ENCODE measurements at regions not wholly inside any gene's neighbourhood (a gene's known extent, or its start where the extent isn't known, plus 50 kb on each side); places are given as distances from the start of the nearest gene placed in this dataset.

GRCh38 chr3:124492824-124493223 is 237.4 kb upstream of the UMPS start:
- no peaks in the 10 kb centered on the region for H3K36me3 Mint-ChIP-seq (ENCODE audit: insufficient read depth)
- no peak for DNase-seq
- H3K9me3 Mint-ChIP-seq: no peaks in the 10 kb centered on the region
- peaks cover 8% of the 10 kb centered on the region for H3K27me3 Mint-ChIP-seq (ENCODE audit: low read depth)
- ATAC-seq: peak in 1 of 2 donors; percentile 10
- peaks cover 5% of the 10 kb centered on the region for H3K4me1 Mint-ChIP-seq (ENCODE audit: low read depth)
- H3K4me3 Mint-ChIP-seq: no peak overlapping the region

GRCh38 chr3:124496061-124496460 is 234.2 kb upstream of the UMPS start:
- no peaks in the 10 kb centered on the region for H3K36me3 Mint-ChIP-seq (ENCODE audit: insufficient read depth)
- DNase-seq: no peak
- H3K9me3 Mint-ChIP-seq: no peaks in the 10 kb centered on the region
- no peaks in the 10 kb centered on the region for H3K4me1 Mint-ChIP-seq (ENCODE audit: low read depth)
- H3K27me3 Mint-ChIP-seq (ENCODE audit: low read depth): peaks cover 11% of the 10 kb centered on the region
- no peak overlapping the region for H3K4me3 Mint-ChIP-seq
- ATAC-seq: no peak

GRCh38 chr3:124497487-124497886 is 232.8 kb upstream of the UMPS start:
- Mint-ChIP-seq H3K4me3 (no peak overlapping the region), H3K9me3 (no peaks in the 10 kb centered on the region), H3K4me1 (ENCODE audit: low read depth) (no peaks in the 10 kb centered on the region), H3K27me3 (ENCODE audit: low read depth) (peaks cover 19% of the 10 kb centered on the region), H3K36me3 (ENCODE audit: insufficient read depth) (no peaks in the 10 kb centered on the region)
- DNase-seq (no peak), ATAC-seq (no peak)

DNA sequence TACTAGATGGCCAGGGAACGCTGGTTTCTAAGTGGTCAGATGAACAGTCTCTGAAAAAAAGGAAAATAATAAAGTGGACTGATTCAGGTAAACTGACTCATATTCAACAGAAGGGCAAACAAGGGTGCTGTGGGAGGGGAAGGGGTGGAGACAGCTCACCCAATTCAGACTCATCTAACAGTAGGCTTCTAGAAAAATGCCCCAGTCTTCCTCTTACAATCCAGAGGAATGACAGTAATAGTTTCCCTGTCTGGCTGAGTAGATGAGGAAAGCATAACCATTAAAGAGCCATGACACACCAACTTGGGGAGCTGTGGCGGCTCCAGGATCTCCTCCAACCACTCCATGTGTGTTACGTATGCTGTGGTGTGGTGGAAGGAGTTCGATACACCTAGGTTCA is 231.4 kb upstream of the UMPS start:
- Mint-ChIP-seq H3K27me3 (ENCODE audit: low read depth) (peaks cover 28% of the 10 kb centered on the region), H3K4me3 (no peak overlapping the region), H3K9me3 (no peaks in the 10 kb centered on the region), H3K4me1 (ENCODE audit: low read depth) (no peaks in the 10 kb centered on the region), H3K36me3 (ENCODE audit: insufficient read depth) (no peaks in the 10 kb centered on the region)
- DNase-seq: no peak
- no peak for ATAC-seq

GRCh38 chr3:124504332-124505059 is 225.8 kb upstream of the UMPS start:
- no peaks in the 10 kb centered on the region for H3K9me3 Mint-ChIP-seq
- H3K27me3 Mint-ChIP-seq (ENCODE audit: low read depth): peaks cover 37% of the 10 kb centered on the region
- ATAC-seq (no peak), DNase-seq (no peak)
- no peaks in the 10 kb centered on the region for H3K4me1 Mint-ChIP-seq (ENCODE audit: low read depth)
- no peak overlapping the region for H3K4me3 Mint-ChIP-seq
- H3K36me3 Mint-ChIP-seq (ENCODE audit: insufficient read depth): no peaks in the 10 kb centered on the region

DNA sequence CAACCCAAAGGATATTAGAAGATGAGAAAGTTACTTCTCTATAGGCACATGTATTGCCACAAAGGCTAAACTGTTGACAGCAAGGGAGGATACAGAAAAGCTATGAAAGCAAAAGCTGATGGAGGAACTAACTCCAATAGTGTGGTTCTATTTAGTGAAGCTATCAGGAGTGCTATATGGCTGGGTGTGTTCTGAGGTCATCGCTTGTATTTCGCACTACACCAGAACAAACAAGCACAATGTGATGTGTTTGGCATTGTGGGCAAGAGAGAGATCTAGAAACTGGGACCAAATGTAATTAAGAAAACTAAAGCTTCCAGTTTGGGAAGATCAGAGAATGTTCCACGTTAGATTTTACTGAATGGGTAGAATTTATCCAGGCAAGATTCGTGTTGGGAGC is 220.4 kb upstream of the UMPS start:
- Mint-ChIP-seq H3K27me3 (ENCODE audit: low read depth) (peaks cover 24% of the 10 kb centered on the region), H3K4me1 (ENCODE audit: low read depth) (no peaks in the 10 kb centered on the region), H3K9me3 (no peaks in the 10 kb centered on the region), H3K36me3 (ENCODE audit: insufficient read depth) (no peaks in the 10 kb centered on the region), H3K4me3 (no peak overlapping the region)
- ATAC-seq (no peak), DNase-seq (no peak)

- Mint-ChIP-seq H3K9me3 (no peaks in the 10 kb centered on the region), H3K4me3 (no peak overlapping the region), H3K27me3 (ENCODE audit: low read depth) (peaks cover 23% of the 10 kb centered on the region), H3K4me1 (ENCODE audit: low read depth) (no peaks in the 10 kb centered on the region), H3K36me3 (ENCODE audit: insufficient read depth) (no peaks in the 10 kb centered on the region)
- no peak for DNase-seq
- no peak for ATAC-seq
Observed at GRCh38 chr3:124510290-124510689, 220.0 kb upstream of the UMPS start.

GRCh38 chr3:124512881-124513609 is 217.2 kb upstream of the UMPS start:
- H3K4me3 Mint-ChIP-seq: no peak overlapping the region
- ATAC-seq: no peak
- peaks cover 24% of the 10 kb centered on the region for H3K27me3 Mint-ChIP-seq (ENCODE audit: low read depth)
- H3K4me1 Mint-ChIP-seq (ENCODE audit: low read depth): no peaks in the 10 kb centered on the region
- DNase-seq: no peak
- no peaks in the 10 kb centered on the region for H3K36me3 Mint-ChIP-seq (ENCODE audit: insufficient read depth)
- H3K9me3 Mint-ChIP-seq: no peaks in the 10 kb centered on the region

DNA sequence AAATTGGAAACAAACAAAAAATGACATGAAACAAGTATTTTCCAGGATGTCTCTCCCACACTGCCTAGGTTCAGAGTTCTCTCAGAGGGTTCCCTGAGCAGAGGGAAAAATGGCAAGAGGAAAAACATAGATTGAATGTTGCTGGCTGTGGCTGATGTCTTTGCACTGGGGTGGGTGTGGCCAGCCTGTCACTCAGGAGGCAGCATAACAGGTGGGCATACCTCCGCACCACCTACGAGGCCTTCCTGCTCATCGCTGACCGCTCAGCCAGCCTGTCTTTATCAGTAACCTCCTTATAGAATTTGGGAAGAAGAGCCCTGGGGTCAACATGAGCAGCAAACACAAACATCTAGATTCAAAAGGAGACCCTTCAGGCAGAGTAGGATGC is 216.6 kb upstream of the UMPS start:
- no peaks in the 10 kb centered on the region for H3K9me3 Mint-ChIP-seq
- peaks cover 24% of the 10 kb centered on the region for H3K27me3 Mint-ChIP-seq (ENCODE audit: low read depth)

GRCh38 chr3:124514683-124515082 is 215.6 kb upstream of the UMPS start:
- Mint-ChIP-seq H3K36me3 (ENCODE audit: insufficient read depth) (no peaks in the 10 kb centered on the region), H3K4me1 (ENCODE audit: low read depth) (no peaks in the 10 kb centered on the region)
- DNase-seq: no peak

More for the DNA sequence above, 216.6 kb upstream of the UMPS start:
- Mint-ChIP-seq H3K36me3 (ENCODE audit: insufficient read depth) (no peaks in the 10 kb centered on the region), H3K4me1 (ENCODE audit: low read depth) (no peaks in the 10 kb centered on the region), H3K4me3 (no peak overlapping the region)
- ATAC-seq: no peak
- no peak for DNase-seq

GRCh38 chr3:124516333-124516732 is 213.9 kb upstream of the UMPS start:
- H3K36me3 Mint-ChIP-seq (ENCODE audit: insufficient read depth): no peaks in the 10 kb centered on the region
- peaks cover 13% of the 10 kb centered on the region for H3K27me3 Mint-ChIP-seq (ENCODE audit: low read depth)
- DNase-seq (no peak), ATAC-seq (no peak)
- no peak overlapping the region for H3K4me3 Mint-ChIP-seq
- no peaks in the 10 kb centered on the region for H3K9me3 Mint-ChIP-seq
- no peaks in the 10 kb centered on the region for H3K4me1 Mint-ChIP-seq (ENCODE audit: low read depth)

More at GRCh38 chr3:124514683-124515082, 215.6 kb upstream of the UMPS start:
- no peaks in the 10 kb centered on the region for H3K9me3 Mint-ChIP-seq
- ATAC-seq: no peak
- peaks cover 21% of the 10 kb centered on the region for H3K27me3 Mint-ChIP-seq (ENCODE audit: low read depth)
- H3K4me3 Mint-ChIP-seq: no peak overlapping the region

- DNase-seq (no peak), ATAC-seq (no peak)
- peaks cover 17% of the 10 kb centered on the region for H3K27me3 Mint-ChIP-seq (ENCODE audit: low read depth)
- no peaks in the 10 kb centered on the region for H3K9me3 Mint-ChIP-seq
- H3K4me1 Mint-ChIP-seq (ENCODE audit: low read depth): no peaks in the 10 kb centered on the region
- H3K4me3 Mint-ChIP-seq: no peak overlapping the region
- no peaks in the 10 kb centered on the region for H3K36me3 Mint-ChIP-seq (ENCODE audit: insufficient read depth)
Observed at GRCh38 chr3:124517306-124517705, 212.9 kb upstream of the UMPS start.

DNA sequence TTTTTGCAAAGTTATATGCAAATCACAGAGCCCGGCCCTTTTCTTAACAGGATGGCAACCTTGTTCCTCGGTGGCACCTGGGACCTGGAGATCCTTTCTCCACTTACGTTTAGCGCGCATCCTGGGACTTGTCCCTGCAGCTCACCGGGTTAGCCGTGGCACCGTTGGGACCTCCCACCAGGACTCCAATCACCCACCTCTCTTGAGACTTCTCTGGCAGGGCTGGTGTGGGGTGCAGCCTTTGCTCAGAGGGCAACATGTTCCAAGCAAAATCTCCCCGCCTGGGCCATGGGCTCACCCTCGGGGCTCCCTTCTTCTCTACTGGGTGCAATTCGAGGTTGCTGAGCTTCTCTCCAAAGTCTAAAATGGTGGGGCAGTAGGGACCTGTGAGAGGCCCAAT is 211.9 kb upstream of the UMPS start:
- Mint-ChIP-seq H3K36me3 (ENCODE audit: insufficient read depth) (no peaks in the 10 kb centered on the region), H3K4me3 (no peak overlapping the region), H3K27me3 (ENCODE audit: low read depth) (peaks cover 14% of the 10 kb centered on the region), H3K9me3 (no peaks in the 10 kb centered on the region), H3K4me1 (ENCODE audit: low read depth) (no peaks in the 10 kb centered on the region)
- DNase-seq: no peak
- ATAC-seq: no peak

- Mint-ChIP-seq H3K36me3 (ENCODE audit: insufficient read depth) (no peaks in the 10 kb centered on the region), H3K4me1 (ENCODE audit: low read depth) (no peaks in the 10 kb centered on the region), H3K4me3 (no peak overlapping the region), H3K27me3 (ENCODE audit: low read depth) (peaks cover 15% of the 10 kb centered on the region), H3K9me3 (no peaks in the 10 kb centered on the region)
- ATAC-seq (no peak), DNase-seq (no peak)
Observed at GRCh38 chr3:124519591-124520194, 210.6 kb upstream of the UMPS start.

GRCh38 chr3:124520970-124521369 is 209.3 kb upstream of the UMPS start:
- no peak for DNase-seq
- Mint-ChIP-seq H3K4me3 (no peak overlapping the region), H3K4me1 (ENCODE audit: low read depth) (no peaks in the 10 kb centered on the region), H3K27me3 (ENCODE audit: low read depth) (peaks cover 20% of the 10 kb centered on the region), H3K36me3 (ENCODE audit: insufficient read depth) (no peaks in the 10 kb centered on the region), H3K9me3 (peaks cover 5% of the 10 kb centered on the region)
- ATAC-seq: no peak
